ENCODE measurements at regions not wholly inside any gene's neighbourhood (a gene's known extent, or its start where the extent isn't known, plus 50 kb on each side); places are given as distances from the start of the nearest gene placed in this dataset.

- no peak for TF ChIP-seq CTCF (conservative IDR thresholded peaks at IDR 0.05 in 1 of 2, IDR thresholded peaks at IDR 0.05 in 1 of 2; ENCODE audit: extremely low read depth in 1 of 2, insufficient read depth in 1 of 2, low read depth in 1 of 2, low read length in 2 of 2)
- TF ChIP-seq EZH2 (IDR thresholded peaks at IDR 0.05; ENCODE audit: borderline replicate concordance, low read length) = no peak
Measured at GRCh38 chr19:31068268-31068667, 281.0 kb downstream of the TSHZ3 start.

Data from mammary epithelial cell (primary cell).